Right lobe of liver (tissue), 4 donors: ENCODE measurements at regions not wholly inside any gene's neighbourhood (a gene's known extent, or its start where the extent isn't known, plus 50 kb on each side); places are given as distances from the start of the nearest gene placed in this dataset.

Experiments used
- POLR2A ChIP-seq: fragments of 450-650 bp; IDR thresholded peaks from one replicate; pipeline ENCODE4 v1.6.1; 2017; ENCODE audit warnings: antibody characterized with exemption, mild to moderate bottlenecking
- TF ChIP-seq, protein P1 (sequence below), 4 donors: fragments of 200-600 bp in 3 of 4; fragments of 450-650 bp in 1 of 4; IDR thresholded peaks; one replicate each; pipeline versions ENCODE4 v1.5.1 to v1.8.0; 2016 to 2022; ENCODE audit warnings: antibody characterized with exemption in 4 of 4, mild to moderate bottlenecking in 2 of 4
- donor health status: DM: no; HTN: no; CAD: no.
- donor health status: DM: no; HTN: no; CAD: no.
- donor health status: DM: no; HTN: yes; CAD: no.

- TF ChIP-seq, protein P1, sequence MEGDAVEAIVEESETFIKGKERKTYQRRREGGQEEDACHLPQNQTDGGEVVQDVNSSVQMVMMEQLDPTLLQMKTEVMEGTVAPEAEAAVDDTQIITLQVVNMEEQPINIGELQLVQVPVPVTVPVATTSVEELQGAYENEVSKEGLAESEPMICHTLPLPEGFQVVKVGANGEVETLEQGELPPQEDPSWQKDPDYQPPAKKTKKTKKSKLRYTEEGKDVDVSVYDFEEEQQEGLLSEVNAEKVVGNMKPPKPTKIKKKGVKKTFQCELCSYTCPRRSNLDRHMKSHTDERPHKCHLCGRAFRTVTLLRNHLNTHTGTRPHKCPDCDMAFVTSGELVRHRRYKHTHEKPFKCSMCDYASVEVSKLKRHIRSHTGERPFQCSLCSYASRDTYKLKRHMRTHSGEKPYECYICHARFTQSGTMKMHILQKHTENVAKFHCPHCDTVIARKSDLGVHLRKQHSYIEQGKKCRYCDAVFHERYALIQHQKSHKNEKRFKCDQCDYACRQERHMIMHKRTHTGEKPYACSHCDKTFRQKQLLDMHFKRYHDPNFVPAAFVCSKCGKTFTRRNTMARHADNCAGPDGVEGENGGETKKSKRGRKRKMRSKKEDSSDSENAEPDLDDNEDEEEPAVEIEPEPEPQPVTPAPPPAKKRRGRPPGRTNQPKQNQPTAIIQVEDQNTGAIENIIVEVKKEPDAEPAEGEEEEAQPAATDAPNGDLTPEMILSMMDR (IDR thresholded peaks at IDR 0.05) = no peak
- no peak for TF ChIP-seq POLR2A
These were observed 356.3 kb downstream of the USP25 start for GRCh38 chr21:16086121-16086520.
